HG03432 (cell line): ENCODE measurements at regions not wholly inside any gene's neighbourhood (a gene's known extent, or its start where the extent isn't known, plus 50 kb on each side); places are given as distances from the start of the nearest gene placed in this dataset.

Experiments
- ATAC-seq: cut with Tn5 transposase; IDR thresholded peaks from one replicate; pipeline ENCODE4 v1.9.1; 2021; ENCODE audit warnings: mild to moderate bottlenecking, moderate library complexity; ENCODE audit not compliant: unreplicated experiment

DNA sequence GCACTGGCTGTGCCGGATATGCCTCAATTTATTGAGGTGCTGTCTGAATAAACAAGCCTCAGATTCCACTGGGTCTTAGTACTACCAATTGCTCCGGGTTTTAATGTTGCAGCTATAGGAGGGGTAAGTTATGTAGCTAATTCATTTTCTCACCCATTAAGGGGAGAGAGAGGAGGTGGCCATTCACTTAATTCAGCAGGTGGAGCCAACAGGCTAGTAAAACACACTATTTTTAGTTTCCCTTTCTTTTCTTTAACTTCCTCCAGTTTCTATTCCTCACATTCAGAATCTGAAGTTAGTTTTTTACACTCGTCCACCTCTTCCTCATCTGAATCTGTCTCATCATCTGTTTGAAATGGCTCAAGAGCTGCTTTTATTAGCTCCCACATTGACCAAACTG lies 105.6 kb upstream of the CDH10 start:
- no peak for ATAC-seq

DNA sequence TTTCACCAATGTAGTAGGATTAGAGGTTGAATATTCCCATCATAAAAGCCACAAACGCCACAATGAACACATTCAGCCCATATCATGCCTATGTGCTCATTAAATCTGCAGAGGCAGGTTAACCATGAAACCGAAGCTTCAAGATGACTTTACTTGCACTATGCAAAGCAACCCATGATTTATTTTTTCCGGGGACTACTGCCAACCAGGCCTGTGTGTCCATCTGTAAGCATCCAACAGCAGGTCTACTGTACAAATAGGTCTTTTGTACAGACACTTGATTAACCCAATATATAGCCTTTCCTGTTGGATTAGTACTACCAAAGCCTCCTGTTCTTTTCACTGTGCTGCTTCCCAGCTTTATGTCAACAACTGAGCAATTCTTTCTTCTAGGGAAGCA lies 104.9 kb upstream of the CDH10 start:
- ATAC-seq, result no peak

DNA sequence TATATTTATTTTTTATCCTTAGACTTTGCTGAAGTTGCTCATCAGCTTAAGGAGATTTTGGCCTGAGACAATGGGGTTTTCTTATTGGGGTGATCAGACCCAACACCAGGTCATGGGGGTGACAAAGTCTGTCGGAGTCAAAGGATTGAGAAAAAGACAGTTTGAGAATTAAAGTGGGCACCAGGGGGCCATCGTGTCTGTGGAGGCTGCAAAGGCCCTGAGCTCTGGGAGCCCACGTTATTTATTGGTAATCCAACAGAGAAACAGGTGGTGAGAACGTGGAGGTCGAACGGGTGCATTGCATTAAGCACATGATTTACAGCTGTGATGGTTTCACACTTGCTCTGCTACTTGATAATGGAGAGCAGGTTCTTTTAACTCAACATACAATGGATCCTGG lies 102.5 kb upstream of the CDH10 start:
- ATAC-seq, result no peak

DNA sequence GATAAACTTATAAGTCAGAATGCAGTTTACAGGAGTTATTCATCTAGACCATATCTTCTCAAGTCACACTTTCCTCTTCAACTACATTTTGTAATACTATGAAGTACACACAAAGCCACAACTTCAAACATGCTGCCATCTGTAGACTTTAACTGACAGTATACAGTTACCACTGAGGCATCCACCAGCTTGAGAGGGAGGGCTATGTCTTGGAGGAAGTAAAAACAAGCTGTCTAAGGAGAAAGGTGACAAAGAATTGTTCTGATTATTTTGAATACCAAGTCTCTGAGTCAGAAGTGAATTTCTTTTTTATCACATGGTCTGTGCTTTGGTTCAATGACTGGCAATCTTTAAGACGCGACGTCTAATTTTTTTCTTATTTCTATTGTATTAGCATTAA lies 97.6 kb upstream of the CDH10 start:
- no peak for ATAC-seq

DNA sequence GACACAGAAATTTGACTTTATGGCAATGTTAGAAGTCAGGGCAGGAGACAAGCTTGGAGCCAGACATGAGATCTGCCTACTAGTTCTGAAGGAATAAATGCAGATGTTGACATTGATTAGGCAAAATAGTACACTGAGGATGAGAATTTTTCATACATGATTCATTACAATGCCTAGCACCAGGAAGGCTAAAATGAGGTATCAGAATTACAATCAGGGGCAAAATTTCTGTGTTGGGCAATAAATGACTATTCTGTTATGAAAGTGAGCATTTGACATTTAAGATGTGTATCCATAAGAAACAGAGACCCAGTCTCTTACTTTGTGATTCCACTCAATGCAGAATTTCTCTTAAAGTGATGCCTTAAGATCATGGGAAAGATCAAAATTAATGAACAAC lies 92.4 kb upstream of the CDH10 start:
- no peak for ATAC-seq

DNA sequence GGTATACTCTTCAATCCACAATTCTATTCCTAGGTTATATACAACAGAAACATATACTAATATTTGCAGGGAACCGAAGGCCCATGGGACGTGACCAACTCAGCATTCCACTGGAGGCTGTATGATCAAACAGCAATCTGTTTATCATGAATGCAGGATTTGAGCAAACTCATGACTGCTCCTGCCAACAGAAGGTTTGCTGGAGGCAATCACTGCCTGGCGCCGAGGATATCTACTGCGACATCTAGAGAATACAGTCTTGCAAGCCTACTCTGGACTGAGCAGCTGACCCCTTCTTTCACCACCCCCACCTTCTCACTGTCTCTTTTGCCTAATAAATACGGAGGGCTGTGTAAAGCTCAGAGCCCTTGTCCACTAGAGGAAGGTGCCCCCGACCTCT lies 90.5 kb upstream of the CDH10 start:
- ATAC-seq, result no peak

DNA sequence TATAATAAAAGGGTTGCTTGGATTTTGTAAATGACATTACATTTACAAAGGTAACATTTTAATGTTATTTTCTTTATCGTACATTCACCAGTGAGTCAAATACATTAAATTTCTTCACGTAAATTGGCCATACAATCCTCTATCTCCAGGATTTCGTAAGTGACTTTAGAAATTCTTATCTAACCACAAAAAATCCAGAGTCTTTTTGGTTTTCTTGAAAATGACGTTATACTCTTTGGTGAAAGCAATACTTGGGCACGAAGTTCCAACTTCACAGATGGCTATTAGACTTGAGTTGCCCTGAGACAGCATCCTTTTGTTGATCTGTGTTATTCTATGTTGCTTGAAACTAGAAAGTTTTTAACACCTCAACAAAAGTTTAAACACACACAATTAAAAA lies 87.4 kb upstream of the CDH10 start:
- ATAC-seq, result no peak

DNA sequence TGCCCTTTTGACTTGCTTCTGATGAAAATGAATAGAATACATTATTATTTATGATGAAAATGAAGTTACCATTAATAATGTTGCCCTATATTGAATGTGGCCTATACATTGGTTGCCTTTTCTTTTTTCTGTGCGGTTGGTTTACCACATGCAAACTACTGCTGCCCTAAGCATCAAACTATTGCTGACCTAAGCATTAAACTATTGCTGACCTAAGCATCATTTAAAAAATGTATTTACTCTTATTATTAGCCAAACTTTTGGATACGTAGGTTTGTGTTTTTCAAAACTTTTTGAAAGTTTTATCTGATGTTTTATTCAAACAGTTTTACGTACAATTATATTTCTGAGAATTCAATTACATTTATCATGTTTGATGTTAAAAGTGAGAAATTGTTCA lies 76.0 kb upstream of the CDH10 start:
- no peak for ATAC-seq

DNA sequence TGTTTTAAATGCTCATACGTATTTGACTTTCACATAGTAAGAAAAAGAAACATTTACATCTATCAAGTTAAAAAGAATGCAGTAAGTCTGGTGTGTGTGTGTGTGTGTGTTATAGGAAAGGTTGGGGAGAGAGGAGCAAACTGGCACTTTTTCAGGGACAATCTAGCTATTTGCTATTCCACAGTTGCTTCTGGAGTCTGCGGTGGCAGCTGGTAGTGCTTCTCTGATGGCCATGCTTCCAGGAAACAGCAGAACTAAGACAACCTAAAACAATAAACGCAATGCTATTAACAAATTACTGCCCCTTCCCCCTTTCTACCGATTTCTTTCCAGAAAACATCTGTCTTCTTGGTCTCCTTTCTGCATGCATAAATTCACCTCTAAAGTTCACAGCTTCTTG lies 70.0 kb upstream of the CDH10 start:
- no peak for ATAC-seq

DNA sequence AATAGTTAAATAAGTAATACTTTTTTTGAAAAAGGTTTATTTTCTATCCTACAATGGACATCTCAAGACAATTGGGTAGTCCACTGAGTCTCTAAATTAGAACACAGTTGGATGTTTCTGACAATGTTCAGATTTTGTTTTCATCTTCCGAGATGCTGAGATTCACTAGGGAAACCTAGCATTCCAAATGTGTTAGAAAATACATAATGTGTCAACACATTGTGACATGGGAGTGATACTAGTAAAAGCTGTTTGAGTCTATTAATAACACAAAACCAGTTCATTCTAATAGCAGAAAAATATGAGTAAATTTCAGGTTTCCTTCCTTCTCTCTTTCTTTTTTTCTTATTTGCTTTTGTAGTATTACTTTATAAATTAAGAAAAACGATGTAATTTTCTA lies 68.2 kb upstream of the CDH10 start:
- ATAC-seq, result no peak

DNA sequence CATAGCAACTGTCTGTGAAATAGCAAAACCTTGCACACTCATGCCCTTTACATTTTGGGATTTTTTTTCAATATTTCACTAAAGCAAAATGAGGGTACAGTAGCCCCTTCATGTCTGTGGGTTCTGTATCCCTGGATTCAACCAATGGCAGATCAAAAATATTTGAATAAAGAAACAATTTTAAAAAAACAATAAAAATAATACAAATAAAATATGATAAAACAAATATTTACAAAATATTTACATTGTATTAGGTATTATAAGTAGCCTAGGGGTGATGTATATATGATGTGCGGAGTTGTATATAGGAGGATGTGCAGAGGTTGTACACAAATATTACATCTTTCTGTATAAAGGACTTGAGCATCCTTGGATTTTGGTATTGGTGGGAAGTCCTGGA lies 67.3 kb upstream of the CDH10 start:
- no peak for ATAC-seq

DNA sequence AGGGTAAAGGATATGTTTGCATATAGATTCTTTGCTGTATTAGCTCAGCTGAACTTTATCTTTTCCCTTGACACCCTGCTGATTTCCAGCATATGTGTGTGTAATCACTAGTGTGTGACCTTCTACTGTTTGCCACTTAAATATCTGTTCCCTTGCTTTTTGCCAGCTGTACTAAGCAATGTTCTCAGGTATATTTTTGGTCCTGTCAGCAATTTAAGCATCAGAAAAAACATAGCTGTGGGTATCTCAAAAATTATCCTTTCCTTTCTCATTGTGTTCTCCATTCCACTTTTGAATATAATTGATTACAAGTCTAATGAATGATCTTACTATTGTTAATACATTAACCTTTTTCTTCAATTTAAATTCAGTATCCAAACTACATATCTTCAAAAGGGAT lies 59.2 kb upstream of the CDH10 start:
- ATAC-seq, result no peak
